HepG2 (cell line): ENCODE measurements at regions not wholly inside any gene's neighbourhood (a gene's known extent, or its start where the extent isn't known, plus 50 kb on each side); places are given as distances from the start of the nearest gene placed in this dataset.

Source experiments
- ATAC-seq: fragments of 200-7000 bp; cut with Tn5 transposase; 3 replicates; pipeline ENCODE4 v1.9.1; 2020; ENCODE audit warnings: mild to moderate bottlenecking, moderate library complexity
- BruUV-seq: library from RNA; stranded (reverse); fragments of 400-500 nt; replicated peaks from 2 replicates; lab custom pipeline; 2021; lab: Mats Ljungman, UMichigan
- CTCF ChIA-PET: fragments of 300-600 bp; formaldehyde crosslinking; extraction: SDS; loops from one replicate; lab custom pipeline; 2021; ENCODE audit warnings: low total read pairs, inconsistent platforms, low intra/inter-chr PET ratio; lab: Yijun Ruan, JAX
- POLR2A ChIA-PET: fragments of 350-600 bp; sonication (Branson Sonifier 250); formaldehyde crosslinking; loops from one replicate; lab custom pipeline; 2020; ENCODE audit warnings: antibody characterized with exemption, inconsistent platforms; lab: Yijun Ruan, JAX
- DNase-seq: peaks from one replicate; pipeline ENCODE4 v3.0.0-alpha.2; 2015; ENCODE audit warnings: low spot score
- FAIRE-seq: peaks from 3 replicates; lab custom pipeline; 2011; peaks lifted over from hg19 to GRCh38; lab: Jason Lieb, UNC
- H2AFZ ChIP-seq: one replicate; pipeline ENCODE4 v1.6.1; 2011; ENCODE audit warnings: low read length, inconsistent platforms
- H3K27ac ChIP-seq: fragments of 300-600 bp; 3 replicates; pipeline ENCODE4 v1.8.0; 2011; ENCODE audit warnings: mixed run types, mild to moderate bottlenecking, mixed read lengths, low read length, inconsistent platforms; ENCODE audit not compliant: insufficient read depth; ENCODE audit errors: extremely low read length
- H3K27me3 ChIP-seq, 2 experiments: fragments of 200-600 bp in 1 of 2; 2 replicates in 1 of 2; 3 replicates in 1 of 2; pipeline versions ENCODE4 v1.6.0 to v1.8.0; 2011; ENCODE audit warnings: low read length in 2 of 2, mild to moderate bottlenecking in 2 of 2, moderate library complexity in 2 of 2, inconsistent platforms in 1 of 2; ENCODE audit not compliant: insufficient read depth in 2 of 2, control insufficient read depth in 1 of 2
- H3K36me3 ChIP-seq, 2 experiments: fragments of 200-600 bp in 1 of 2; replicated peaks in 1 of 2; 2 replicates in 1 of 2; 3 replicates in 1 of 2; pipeline versions ENCODE4 v1.5.1 to v1.8.0; 2011; ENCODE audit warnings: low read length in 2 of 2, inconsistent platforms in 1 of 2; ENCODE audit not compliant: insufficient read depth in 2 of 2, control insufficient read depth in 1 of 2
- H3K4me1 ChIP-seq: 2 replicates; pipeline ENCODE4 v1.5.1; 2012; ENCODE audit warnings: low read length, inconsistent platforms; ENCODE audit not compliant: insufficient read depth
- H3K4me2 ChIP-seq: 2 replicates; pipeline ENCODE4 v1.6.0; 2011; ENCODE audit warnings: low read depth, low read length, inconsistent platforms
- H3K4me3 ChIP-seq, 3 experiments: fragments of 200-600 bp in 1 of 3; sonication (generic), shearing (Covaris generic) in 1 of 3; replicated peaks in 1 of 3; 2 replicates each; pipeline ENCODE4 v1.5.1; 2011 to 2016; ENCODE audit warnings: low read length in 3 of 3, inconsistent platforms in 2 of 3, low read depth in 2 of 3, mild to moderate bottlenecking in 2 of 3, control low read depth in 1 of 3, mixed read lengths in 1 of 3; ENCODE audit not compliant: insufficient read depth in 1 of 3
- H3K79me2 ChIP-seq: one replicate; pipeline ENCODE4 v1.6.1; 2011; ENCODE audit warnings: low read length, inconsistent platforms; ENCODE audit not compliant: insufficient read depth
- H3K9ac ChIP-seq: 2 replicates; pipeline ENCODE4 v1.6.0; 2011; ENCODE audit warnings: mild to moderate bottlenecking, low read depth, low read length, inconsistent platforms; ENCODE audit not compliant: insufficient read depth
- H3K9me3 ChIP-seq: 2 replicates; pipeline ENCODE4 v1.5.1; 2012; ENCODE audit warnings: mild to moderate bottlenecking, low read length
- H4K20me1 ChIP-seq: 2 replicates; pipeline ENCODE4 v1.6.0; 2011; ENCODE audit warnings: inconsistent platforms, mild to moderate bottlenecking, low read length, moderate library complexity; ENCODE audit not compliant: insufficient read depth
- HDAC1 ChIP-seq: sonication (generic); formaldehyde crosslinking; IDR thresholded peaks from 2 replicates; pipeline ENCODE4 v1.5.1; 2020; ENCODE audit warnings: mild to moderate bottlenecking, missing genetic modification reagents
- HNRNPL ChIP-seq: fragments of 200-400 bp; formaldehyde crosslinking; IDR thresholded peaks from 2 replicates; pipeline ENCODE4 v1.6.1; 2017; ENCODE audit warnings: mild to moderate bottlenecking, low read depth, low read length
- IRX3 ChIP-seq: sonication (generic); formaldehyde crosslinking; IDR thresholded peaks from 2 replicates; pipeline ENCODE4 v1.8.1; 2023; ENCODE audit warnings: mild to moderate bottlenecking, low read depth, missing genetic modification reagents, borderline replicate concordance
- JUN ChIP-seq: sonication (generic); formaldehyde crosslinking; IDR thresholded peaks from 2 replicates; pipeline ENCODE4 v1.4.0; 2020; ENCODE audit warnings: mild to moderate bottlenecking, missing genetic modification reagents
- STAT5B ChIP-seq: sonication (generic); formaldehyde crosslinking; IDR thresholded peaks from 2 replicates; pipeline ENCODE4 v1.4.0; 2020; ENCODE audit warnings: missing genetic modification reagents
- ZHX2 ChIP-seq, 2 experiments: sonication (generic) in 1 of 2; formaldehyde crosslinking in 1 of 2; IDR thresholded peaks; 2 replicates each; pipeline versions ENCODE4 v1.6.1 to v1.9.0; 2014 to 2022; ENCODE audit warnings: antibody characterized with exemption in 1 of 2, borderline replicate concordance in 1 of 2, inconsistent platforms in 1 of 2, low read depth in 1 of 2, missing genetic modification reagents in 1 of 2
- ZNF20 ChIP-seq: sonication (generic); formaldehyde crosslinking; IDR thresholded peaks from 2 replicates; pipeline ENCODE4 v1.4.0; 2020; ENCODE audit warnings: mild to moderate bottlenecking, moderate library complexity, missing genetic modification reagents
- ZNF501 ChIP-seq: sonication (generic); formaldehyde crosslinking; IDR thresholded peaks from 2 replicates; pipeline ENCODE4 v1.5.1; 2020; ENCODE audit warnings: mild to moderate bottlenecking, moderate library complexity, missing genetic modification reagents
- WGBS: methylation state at CpG from one replicate; pipeline ENCODE4 v1.1.6; 2017; ENCODE audit warnings: low lambda C conversion rate; 5-methylcytosine and 5-hydroxymethylcytosine counted together
- in situ Hi-C: cut with HindIII; loops from 2 replicates; pipeline ENCODE4 v1.10.0; 2017; ENCODE audit warnings: low pct_unique_long_range_greater_than_20kb; ENCODE audit not compliant: extremely low pct_ligation_motif_present
- intact Hi-C: fragments of 100-400 bp; cut with micrococcal nuclease; formaldehyde crosslinking; loops from one replicate; pipeline ENCODE4 v1.10.0; 2022; ENCODE audit not compliant: unreplicated experiment
- TF ChIP-seq, protein P1 (sequence below): sonication (generic); formaldehyde crosslinking; IDR thresholded peaks from 2 replicates; pipeline ENCODE4 v1.4.0; 2020; ENCODE audit warnings: missing genetic modification reagents

DNA sequence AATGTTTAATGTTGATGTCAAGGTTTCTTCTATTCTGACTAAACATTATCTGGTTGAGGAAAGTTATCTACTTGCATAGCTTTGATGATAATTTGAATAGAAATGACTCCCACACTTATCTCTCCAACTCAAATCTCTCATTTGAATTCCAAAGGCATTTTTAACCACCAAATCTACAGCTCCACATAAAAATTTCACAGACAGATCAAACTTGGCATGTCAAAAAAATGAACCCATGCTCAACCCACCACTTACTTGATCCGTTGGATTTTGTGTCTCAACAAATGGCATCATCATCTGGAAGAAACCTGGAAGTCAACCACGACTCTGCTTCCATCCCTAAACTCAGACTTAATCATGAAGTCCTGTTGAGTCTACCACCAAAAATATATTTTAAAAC lies 1050.4 kb downstream of the EFNB2 start (continued):
- TF ChIP-seq, protein P1, sequence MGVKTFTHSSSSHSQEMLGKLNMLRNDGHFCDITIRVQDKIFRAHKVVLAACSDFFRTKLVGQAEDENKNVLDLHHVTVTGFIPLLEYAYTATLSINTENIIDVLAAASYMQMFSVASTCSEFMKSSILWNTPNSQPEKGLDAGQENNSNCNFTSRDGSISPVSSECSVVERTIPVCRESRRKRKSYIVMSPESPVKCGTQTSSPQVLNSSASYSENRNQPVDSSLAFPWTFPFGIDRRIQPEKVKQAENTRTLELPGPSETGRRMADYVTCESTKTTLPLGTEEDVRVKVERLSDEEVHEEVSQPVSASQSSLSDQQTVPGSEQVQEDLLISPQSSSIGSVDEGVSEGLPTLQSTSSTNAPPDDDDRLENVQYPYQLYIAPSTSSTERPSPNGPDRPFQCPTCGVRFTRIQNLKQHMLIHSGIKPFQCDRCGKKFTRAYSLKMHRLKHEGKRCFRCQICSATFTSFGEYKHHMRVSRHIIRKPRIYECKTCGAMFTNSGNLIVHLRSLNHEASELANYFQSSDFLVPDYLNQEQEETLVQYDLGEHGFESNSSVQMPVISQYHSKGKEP (CRISPR knock-in tag), result no peak
- TF ChIP-seq IRX3 (CRISPR knock-in tag), result no peak
- TF ChIP-seq HDAC1, result no peak
- TF ChIP-seq ZNF20 (CRISPR knock-in tag), result no peak

GRCh38 chr13:105474983-105475610 lies 1060.4 kb downstream of the EFNB2 start:
- H3K9me3 ChIP-seq, result peaks cover 56% of the 10 kb centered on the region
- no peak overlapping the region for H3K9ac ChIP-seq
- in situ Hi-C loops, result no loop called here
- no peak overlapping the region for H3K4me2 ChIP-seq
- H4K20me1 ChIP-seq, result no peaks in the 10 kb centered on the region
- DNase-seq, result no peak
- no TSS peak for BruUV-seq
- POLR2A ChIA-PET, result no interaction called here
- no peaks in the 10 kb centered on the region for H3K36me3 ChIP-seq
- no peaks in the 10 kb centered on the region for H3K4me1 ChIP-seq
- no peaks in the 10 kb centered on the region for H3K27me3 ChIP-seq
- no peak overlapping the region for H2AFZ ChIP-seq
- TF ChIP-seq HNRNPL, result no peak
- no peak for TF ChIP-seq JUN
- no peak for TF ChIP-seq ZNF501
- TF ChIP-seq STAT5B (CRISPR knock-in tag), result no peak
- no peak for TF ChIP-seq ZHX2 (IDR thresholded peaks at IDR 0.05; ENCODE audit: low read depth)
- no peak for TF ChIP-seq ZHX2 (CRISPR knock-in tag; IDR thresholded peaks at IDR 0.05; ENCODE audit: borderline replicate concordance)
- FAIRE-seq, result no peak
- no peak overlapping the region for H3K27ac ChIP-seq
- H3K4me3 ChIP-seq, result no peak overlapping the region
- no peak for ATAC-seq
- 2% methylated on average over 2 of the region's 2 CpGs for WGBS
- CTCF ChIA-PET, result no interaction called here
- no peaks in the 10 kb centered on the region for H3K79me2 ChIP-seq
- intact Hi-C loops, result no loop called here
